ENCODE measurements at regions not wholly inside any gene's neighbourhood (a gene's known extent, or its start where the extent isn't known, plus 50 kb on each side); places are given as distances from the start of the nearest gene placed in this dataset.

DNA sequence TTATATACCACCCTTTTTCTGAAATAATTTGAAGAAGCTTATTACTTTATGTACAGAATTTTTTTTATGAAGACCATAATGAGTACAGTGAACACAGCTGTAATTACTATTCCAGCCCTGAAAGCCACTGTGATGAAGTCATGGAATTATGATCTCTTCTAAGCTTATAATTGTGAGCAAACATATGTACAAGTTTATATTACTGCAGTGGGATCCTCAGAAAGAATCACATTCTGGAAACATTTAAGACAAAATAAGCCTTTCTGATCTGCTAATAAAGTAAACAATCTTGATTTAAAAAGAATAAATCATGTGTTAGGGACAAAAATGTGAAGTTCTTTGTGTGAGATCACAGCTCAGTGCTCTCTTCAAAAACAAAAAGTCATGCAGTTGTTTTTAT is 560.4 kb downstream of the CD109 start:
- TF ChIP-seq, protein P1, sequence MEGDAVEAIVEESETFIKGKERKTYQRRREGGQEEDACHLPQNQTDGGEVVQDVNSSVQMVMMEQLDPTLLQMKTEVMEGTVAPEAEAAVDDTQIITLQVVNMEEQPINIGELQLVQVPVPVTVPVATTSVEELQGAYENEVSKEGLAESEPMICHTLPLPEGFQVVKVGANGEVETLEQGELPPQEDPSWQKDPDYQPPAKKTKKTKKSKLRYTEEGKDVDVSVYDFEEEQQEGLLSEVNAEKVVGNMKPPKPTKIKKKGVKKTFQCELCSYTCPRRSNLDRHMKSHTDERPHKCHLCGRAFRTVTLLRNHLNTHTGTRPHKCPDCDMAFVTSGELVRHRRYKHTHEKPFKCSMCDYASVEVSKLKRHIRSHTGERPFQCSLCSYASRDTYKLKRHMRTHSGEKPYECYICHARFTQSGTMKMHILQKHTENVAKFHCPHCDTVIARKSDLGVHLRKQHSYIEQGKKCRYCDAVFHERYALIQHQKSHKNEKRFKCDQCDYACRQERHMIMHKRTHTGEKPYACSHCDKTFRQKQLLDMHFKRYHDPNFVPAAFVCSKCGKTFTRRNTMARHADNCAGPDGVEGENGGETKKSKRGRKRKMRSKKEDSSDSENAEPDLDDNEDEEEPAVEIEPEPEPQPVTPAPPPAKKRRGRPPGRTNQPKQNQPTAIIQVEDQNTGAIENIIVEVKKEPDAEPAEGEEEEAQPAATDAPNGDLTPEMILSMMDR (IDR thresholded peaks at IDR 0.05) = no peak
- TF ChIP-seq POLR2A (IDR thresholded peaks at IDR 0.05) (no peak), POLR2AphosphoS5 (IDR thresholded peaks at IDR 0.05) (no peak)

Data from breast epithelium (tissue), 3 donors.